HepG2 (cell line): ENCODE measurements at regions not wholly inside any gene's neighbourhood (a gene's known extent, or its start where the extent isn't known, plus 50 kb on each side); places are given as distances from the start of the nearest gene placed in this dataset.

Source experiments
- ATAC-seq: fragments of 200-7000 bp; cut with Tn5 transposase; 3 replicates; pipeline ENCODE4 v1.9.1; 2020; ENCODE audit warnings: mild to moderate bottlenecking, moderate library complexity
- BruUV-seq: library from RNA; stranded (reverse); fragments of 400-500 nt; replicated peaks from 2 replicates; lab custom pipeline; 2021; lab: Mats Ljungman, UMichigan
- CTCF ChIA-PET: fragments of 300-600 bp; formaldehyde crosslinking; extraction: SDS; loops from one replicate; lab custom pipeline; 2021; ENCODE audit warnings: low total read pairs, inconsistent platforms, low intra/inter-chr PET ratio; lab: Yijun Ruan, JAX
- POLR2A ChIA-PET: fragments of 350-600 bp; sonication (Branson Sonifier 250); formaldehyde crosslinking; loops from one replicate; lab custom pipeline; 2020; ENCODE audit warnings: antibody characterized with exemption, inconsistent platforms; lab: Yijun Ruan, JAX
- DNase-seq: peaks from one replicate; pipeline ENCODE4 v3.0.0-alpha.2; 2015; ENCODE audit warnings: low spot score
- FAIRE-seq: peaks from 3 replicates; lab custom pipeline; 2011; peaks lifted over from hg19 to GRCh38; lab: Jason Lieb, UNC
- H2AFZ ChIP-seq: one replicate; pipeline ENCODE4 v1.6.1; 2011; ENCODE audit warnings: low read length, inconsistent platforms
- H3K27ac ChIP-seq: fragments of 300-600 bp; 3 replicates; pipeline ENCODE4 v1.8.0; 2011; ENCODE audit warnings: mixed run types, mild to moderate bottlenecking, mixed read lengths, low read length, inconsistent platforms; ENCODE audit not compliant: insufficient read depth; ENCODE audit errors: extremely low read length
- H3K27me3 ChIP-seq, 2 experiments: fragments of 200-600 bp in 1 of 2; 2 replicates in 1 of 2; 3 replicates in 1 of 2; pipeline versions ENCODE4 v1.6.0 to v1.8.0; 2011; ENCODE audit warnings: low read length in 2 of 2, mild to moderate bottlenecking in 2 of 2, moderate library complexity in 2 of 2, inconsistent platforms in 1 of 2; ENCODE audit not compliant: insufficient read depth in 2 of 2, control insufficient read depth in 1 of 2
- H3K36me3 ChIP-seq, 2 experiments: fragments of 200-600 bp in 1 of 2; replicated peaks in 1 of 2; 2 replicates in 1 of 2; 3 replicates in 1 of 2; pipeline versions ENCODE4 v1.5.1 to v1.8.0; 2011; ENCODE audit warnings: low read length in 2 of 2, inconsistent platforms in 1 of 2; ENCODE audit not compliant: insufficient read depth in 2 of 2, control insufficient read depth in 1 of 2
- H3K4me1 ChIP-seq: 2 replicates; pipeline ENCODE4 v1.5.1; 2012; ENCODE audit warnings: low read length, inconsistent platforms; ENCODE audit not compliant: insufficient read depth
- H3K4me2 ChIP-seq: 2 replicates; pipeline ENCODE4 v1.6.0; 2011; ENCODE audit warnings: low read depth, low read length, inconsistent platforms
- H3K4me3 ChIP-seq, 3 experiments: fragments of 200-600 bp in 1 of 3; sonication (generic), shearing (Covaris generic) in 1 of 3; replicated peaks in 1 of 3; 2 replicates each; pipeline ENCODE4 v1.5.1; 2011 to 2016; ENCODE audit warnings: low read length in 3 of 3, inconsistent platforms in 2 of 3, low read depth in 2 of 3, mild to moderate bottlenecking in 2 of 3, control low read depth in 1 of 3, mixed read lengths in 1 of 3; ENCODE audit not compliant: insufficient read depth in 1 of 3
- H3K79me2 ChIP-seq: one replicate; pipeline ENCODE4 v1.6.1; 2011; ENCODE audit warnings: low read length, inconsistent platforms; ENCODE audit not compliant: insufficient read depth
- H3K9ac ChIP-seq: 2 replicates; pipeline ENCODE4 v1.6.0; 2011; ENCODE audit warnings: mild to moderate bottlenecking, low read depth, low read length, inconsistent platforms; ENCODE audit not compliant: insufficient read depth
- H3K9me3 ChIP-seq: 2 replicates; pipeline ENCODE4 v1.5.1; 2012; ENCODE audit warnings: mild to moderate bottlenecking, low read length
- H4K20me1 ChIP-seq: 2 replicates; pipeline ENCODE4 v1.6.0; 2011; ENCODE audit warnings: inconsistent platforms, mild to moderate bottlenecking, low read length, moderate library complexity; ENCODE audit not compliant: insufficient read depth
- CEBPG ChIP-seq: IDR thresholded peaks from 2 replicates; pipeline ENCODE4 v1.6.1; 2016
- EHMT2 ChIP-seq: fragments of 200-600 bp; sonication (generic); IDR thresholded peaks from 2 replicates; pipeline ENCODE4 v1.7.0; 2017; ENCODE audit warnings: antibody characterized with exemption, low read depth, low read length, borderline replicate concordance
- GATAD2A ChIP-seq: IDR thresholded peaks from 2 replicates; pipeline ENCODE4 v1.6.1; 2016
- HMGXB3 ChIP-seq: sonication (generic); formaldehyde crosslinking; IDR thresholded peaks from 2 replicates; pipeline ENCODE4 v1.4.0; 2020; ENCODE audit warnings: missing genetic modification reagents, borderline replicate concordance
- IRF2 ChIP-seq: IDR thresholded peaks from 2 replicates; pipeline ENCODE4 v1.6.1; 2018; ENCODE audit warnings: missing genetic modification reagents, missing compliant biosample characterization
- MAX ChIP-seq: IDR thresholded peaks from 2 replicates; pipeline ENCODE4 v1.6.1; 2012; ENCODE audit warnings: inconsistent platforms
- ZFP62 ChIP-seq: sonication (generic); formaldehyde crosslinking; IDR thresholded peaks from 2 replicates; pipeline ENCODE4 v1.4.0; 2020; ENCODE audit warnings: missing genetic modification reagents
- ZNF142 ChIP-seq: sonication (generic); formaldehyde crosslinking; IDR thresholded peaks from 2 replicates; pipeline ENCODE4 v1.4.0; 2020; ENCODE audit warnings: missing genetic modification reagents
- ZNF510 ChIP-seq: sonication (generic); formaldehyde crosslinking; IDR thresholded peaks from 2 replicates; pipeline ENCODE4 v1.4.0; 2020; ENCODE audit warnings: low read depth, mild to moderate bottlenecking, missing genetic modification reagents
- ZNF879 ChIP-seq: sonication (generic); formaldehyde crosslinking; IDR thresholded peaks from 2 replicates; pipeline ENCODE4 v1.8.1; 2023; ENCODE audit warnings: missing genetic modification reagents
- WGBS: methylation state at CpG from one replicate; pipeline ENCODE4 v1.1.6; 2017; ENCODE audit warnings: low lambda C conversion rate; 5-methylcytosine and 5-hydroxymethylcytosine counted together
- in situ Hi-C: cut with HindIII; loops from 2 replicates; pipeline ENCODE4 v1.10.0; 2017; ENCODE audit warnings: low pct_unique_long_range_greater_than_20kb; ENCODE audit not compliant: extremely low pct_ligation_motif_present
- intact Hi-C: fragments of 100-400 bp; cut with micrococcal nuclease; formaldehyde crosslinking; loops from one replicate; pipeline ENCODE4 v1.10.0; 2022; ENCODE audit not compliant: unreplicated experiment

GRCh38 chrX:43188296-43188695 lies 410.3 kb upstream of the PPP1R2C start:
- Histone ChIP-seq H3K9ac (no peak overlapping the region), H4K20me1 (no peaks in the 10 kb centered on the region), H3K4me3 (no peak overlapping the region), H3K4me2 (no peak overlapping the region), H3K79me2 (no peaks in the 10 kb centered on the region), H3K27ac (no peak overlapping the region), H3K9me3 (no peaks in the 10 kb centered on the region), H2AFZ (no peak overlapping the region), H3K36me3 (no peaks in the 10 kb centered on the region), H3K27me3 (no peaks in the 10 kb centered on the region), H3K4me1 (no peaks in the 10 kb centered on the region)
- ChIA-PET POLR2A (no interaction called here), CTCF (no interaction called here)
- DNase-seq (no peak), FAIRE-seq (no peak), ATAC-seq (no peak)
- intact Hi-C loops, result no loop called here
- TF ChIP-seq GATAD2A (CRISPR knock-in tag) (no peak), MAX (no peak), ZFP62 (CRISPR knock-in tag) (no peak), CEBPG (CRISPR knock-in tag) (no peak), IRF2 (CRISPR knock-in tag) (no peak), EHMT2 (no peak)
- 88% methylated on average over 1 of the region's 1 CpG for WGBS
- no TSS peak for BruUV-seq
- in situ Hi-C loops, result no loop called here

- CTCF ChIA-PET, result no interaction called here
- TF ChIP-seq ZNF510 (CRISPR knock-in tag), result no peak
- no peak for TF ChIP-seq ZNF879
- no peak for TF ChIP-seq HMGXB3
- TF ChIP-seq ZNF142 (CRISPR knock-in tag), result no peak
Measured at GRCh38 chrX:43211570-43211969, 433.6 kb upstream of the PPP1R2C start.

More at GRCh38 chrX:43211570-43211969, 433.6 kb upstream of the PPP1R2C start:
- no peak overlapping the region for H3K9ac ChIP-seq
- in situ Hi-C loops, result no loop called here
- POLR2A ChIA-PET, result no interaction called here
- no peaks in the 10 kb centered on the region for H3K9me3 ChIP-seq
- no peaks in the 10 kb centered on the region for H3K4me1 ChIP-seq
- no peaks in the 10 kb centered on the region for H3K79me2 ChIP-seq
- BruUV-seq, result no TSS peak
- DNase-seq (no peak), FAIRE-seq (no peak), ATAC-seq (no peak)
- H3K4me2 ChIP-seq, result no peak overlapping the region
- no peaks in the 10 kb centered on the region for H3K36me3 ChIP-seq
- H3K4me3 ChIP-seq, result no peak overlapping the region
- H2AFZ ChIP-seq, result no peak overlapping the region
- H3K27ac ChIP-seq, result no peak overlapping the region
- intact Hi-C loops, result no loop called here
- H3K27me3 ChIP-seq, result no peaks in the 10 kb centered on the region
- H4K20me1 ChIP-seq, result no peaks in the 10 kb centered on the region
